Fibroblast of mammary gland (primary cell): ENCODE measurements at regions not wholly inside any gene's neighbourhood (a gene's known extent, or its start where the extent isn't known, plus 50 kb on each side); places are given as distances from the start of the nearest gene placed in this dataset.

Experiments
- DNase-seq: peaks from one replicate; pipeline ENCODE4 v3.0.0-alpha.2; 2010; ENCODE audit warnings: low read depth
- H3K4me3 ChIP-seq: 2 replicates; pipeline ENCODE4 v1.5.1; 2011; ENCODE audit warnings: low read depth, mild to moderate bottlenecking, low read length, moderate library complexity; ENCODE audit not compliant: control insufficient read depth
- CTCF ChIP-seq: conservative IDR thresholded peaks from 2 replicates; pipeline ENCODE4 v1.5.1; 2011; ENCODE audit warnings: low read depth, low read length, inconsistent platforms; ENCODE audit not compliant: control insufficient read depth, insufficient read depth

- peak; percentile 41 for DNase-seq
- TF ChIP-seq CTCF, result no peak
Observed at GRCh38 chr3:115340586-115340985, 193.5 kb upstream of the ZBTB20 start.

GRCh38 chr3:115341208-115341607 is 194.1 kb upstream of the ZBTB20 start:
- H3K4me3 ChIP-seq, result no peak overlapping the region
- DNase-seq, result peak; percentile 86
- no peak for TF ChIP-seq CTCF

More at GRCh38 chr3:115340586-115340985, 193.5 kb upstream of the ZBTB20 start:
- no peak overlapping the region for H3K4me3 ChIP-seq

GRCh38 chr3:115347737-115348136 is 200.6 kb upstream of the ZBTB20 start:
- no peak for TF ChIP-seq CTCF
- no peak overlapping the region for H3K4me3 ChIP-seq
- DNase-seq, result no peak

GRCh38 chr3:115348412-115348811 is 201.3 kb upstream of the ZBTB20 start:
- no peak overlapping the region for H3K4me3 ChIP-seq
- no peak for DNase-seq
- no peak for TF ChIP-seq CTCF

GRCh38 chr3:115348951-115349745 is 202.1 kb upstream of the ZBTB20 start:
- no peak overlapping the region for H3K4me3 ChIP-seq
- TF ChIP-seq CTCF, result no peak
- no peak for DNase-seq

- no peak for DNase-seq
- no peak overlapping the region for H3K4me3 ChIP-seq
- no peak for TF ChIP-seq CTCF
Observed at GRCh38 chr3:115350606-115351005, 203.5 kb upstream of the ZBTB20 start.
